IPS DF 4.7 (cell line): ENCODE measurements at regions not wholly inside any gene's neighbourhood (a gene's known extent, or its start where the extent isn't known, plus 50 kb on each side); places are given as distances from the start of the nearest gene placed in this dataset.

ENCODE experiments used
- DNase-seq: peaks from one replicate; pipeline ENCODE4 v3.0.0-alpha.2; 2013; ENCODE audit warnings: low spot score; ENCODE audit errors: extremely low read depth

DNA sequence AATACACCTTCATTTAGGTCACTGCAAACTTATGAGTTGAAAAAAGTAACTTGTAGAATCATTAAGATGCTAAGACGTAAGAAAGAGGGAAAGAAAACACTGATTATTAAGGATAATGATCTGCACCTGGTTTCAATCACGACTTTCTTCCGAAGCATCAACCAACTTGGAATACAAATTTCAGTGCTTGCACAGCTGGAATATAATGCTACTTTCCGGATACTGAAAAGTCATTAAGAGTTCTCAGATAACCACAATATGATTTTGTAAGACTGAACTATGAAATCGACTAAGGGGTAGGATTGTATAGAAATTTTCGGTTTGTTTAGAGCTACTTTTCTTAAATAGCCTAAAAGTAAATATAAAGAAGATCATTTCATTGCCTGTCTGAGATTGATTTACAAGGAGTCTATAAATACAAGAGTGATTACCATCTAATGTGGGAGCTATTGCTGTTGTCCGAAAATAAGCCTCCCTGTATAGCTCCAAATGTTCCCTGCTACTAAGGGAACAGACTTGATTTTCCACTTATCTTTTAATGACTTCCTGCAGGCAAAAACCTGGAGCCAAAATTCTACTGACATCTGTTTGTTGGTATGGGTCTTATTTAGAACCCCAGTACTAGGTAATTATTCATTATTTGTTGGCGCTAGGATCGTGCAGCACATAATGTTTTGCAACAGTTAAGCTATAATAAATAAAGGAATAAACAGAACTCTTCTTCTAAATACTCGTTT lies 673.3 kb downstream of the KCNT2 start:
- no peak for DNase-seq

DNA sequence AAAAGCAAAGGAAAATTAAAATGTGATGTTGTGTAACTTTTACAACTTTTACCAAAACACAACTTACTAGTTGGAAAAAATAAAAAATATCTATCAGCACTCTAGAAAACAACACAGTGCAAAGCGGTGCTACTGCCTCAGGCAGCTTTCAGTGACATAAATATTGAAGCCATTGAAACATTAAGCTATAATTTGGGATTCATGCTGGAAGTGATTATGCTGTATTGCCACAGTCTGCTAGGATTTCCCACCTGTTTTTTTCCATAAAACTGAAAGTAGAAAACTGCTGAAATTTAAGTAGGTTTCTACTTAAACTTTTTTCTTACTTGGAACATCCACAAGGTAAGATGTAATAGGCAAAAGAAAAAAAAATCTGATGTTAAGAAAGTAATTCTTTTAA lies 674.4 kb downstream of the KCNT2 start:
- DNase-seq: no peak

DNA sequence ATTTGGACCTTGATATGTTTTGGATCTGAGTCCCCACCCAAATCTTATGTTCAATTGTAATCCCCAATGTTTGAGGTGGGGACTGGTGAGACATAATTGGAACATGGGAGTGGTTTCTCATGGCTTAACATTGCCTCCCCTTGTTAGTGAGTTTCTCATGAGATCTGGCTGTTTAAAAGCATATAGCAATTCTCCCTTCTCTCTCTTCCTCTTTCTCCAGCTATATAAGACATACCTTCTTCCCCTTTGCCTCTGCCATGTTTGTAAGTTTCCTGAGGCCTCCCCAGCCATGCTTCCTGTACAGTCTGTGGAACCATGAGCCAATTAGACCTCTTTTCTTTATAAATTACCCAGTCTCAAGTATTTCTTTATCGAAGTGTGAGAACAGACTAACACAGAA lies 692.4 kb downstream of the KCNT2 start:
- DNase-seq: no peak

DNA sequence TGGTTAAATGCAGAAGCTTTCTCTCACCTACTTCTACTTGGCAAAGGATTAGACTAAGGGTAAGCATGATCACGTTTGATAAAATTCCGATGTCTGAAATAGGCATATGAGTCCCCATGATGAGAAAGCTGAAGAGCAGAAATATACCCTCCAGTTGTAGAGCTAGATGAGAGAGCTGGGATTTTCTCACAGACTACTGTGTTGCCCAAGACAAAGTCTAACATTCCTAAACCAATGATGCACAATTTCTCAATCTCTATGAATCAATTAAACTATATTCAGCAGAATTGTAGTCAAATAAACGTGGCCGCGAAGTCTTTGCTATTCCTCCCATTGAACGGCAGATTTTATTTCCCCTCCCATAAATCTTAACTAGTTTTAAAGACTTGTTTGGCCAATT lies 699.2 kb downstream of the KCNT2 start:
- DNase-seq: no peak

DNA sequence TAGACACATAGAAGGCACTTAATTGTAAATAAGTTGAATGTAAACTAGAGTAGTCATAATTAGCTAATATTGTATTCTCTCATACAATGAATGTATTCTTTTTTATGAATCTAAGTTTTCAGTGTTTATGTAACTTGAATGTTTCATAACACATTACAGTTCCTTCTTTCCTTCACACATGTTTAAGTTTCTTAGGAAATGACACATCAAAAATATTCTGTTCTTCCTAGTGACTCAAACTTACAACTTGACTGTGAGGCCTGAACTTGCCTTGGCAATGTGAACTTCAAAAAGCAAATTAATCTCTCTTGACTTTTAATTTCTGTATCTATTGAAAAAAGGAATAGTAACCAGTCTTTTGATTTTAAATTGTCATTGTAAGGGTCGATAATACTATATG lies 700.1 kb downstream of the KCNT2 start:
- no peak for DNase-seq

DNA sequence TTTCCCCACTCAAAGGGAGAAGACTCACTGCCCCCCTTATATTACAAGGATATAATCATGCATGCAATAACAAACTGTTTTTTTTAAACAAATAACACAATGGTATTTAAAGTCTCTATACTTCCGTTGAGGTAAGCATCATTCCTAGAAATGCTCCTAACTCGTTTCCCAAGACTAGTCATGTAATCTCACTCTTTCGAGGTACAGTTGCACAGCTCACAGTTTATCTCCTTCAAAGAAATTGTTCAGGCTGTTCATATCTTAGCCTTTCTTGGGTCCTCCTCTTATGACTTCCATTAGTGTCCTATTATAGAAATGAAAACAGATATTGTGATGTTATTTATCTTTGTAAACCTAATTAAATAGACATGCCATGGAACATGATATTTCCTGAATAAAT lies 705.0 kb downstream of the KCNT2 start:
- no peak for DNase-seq

DNA sequence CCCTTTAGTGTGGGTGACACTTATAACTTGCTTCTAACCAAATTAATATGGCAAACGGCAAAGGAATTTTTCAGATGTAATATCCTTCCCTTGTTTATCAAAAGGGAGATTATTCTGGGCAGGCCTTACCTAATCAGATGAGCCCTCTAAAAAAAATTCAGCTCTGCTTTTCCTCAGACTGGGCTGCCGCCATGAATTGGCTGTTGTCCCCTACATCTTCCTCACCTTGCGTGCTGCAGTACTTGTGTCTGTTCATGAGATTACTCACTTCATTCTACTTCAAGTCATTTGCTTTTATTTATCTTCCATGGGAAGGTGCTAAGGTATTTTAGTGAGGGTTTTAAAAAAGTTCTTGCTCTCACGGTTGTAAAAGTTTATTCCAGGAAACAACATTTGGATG lies 705.5 kb downstream of the KCNT2 start:
- DNase-seq: no peak

DNA sequence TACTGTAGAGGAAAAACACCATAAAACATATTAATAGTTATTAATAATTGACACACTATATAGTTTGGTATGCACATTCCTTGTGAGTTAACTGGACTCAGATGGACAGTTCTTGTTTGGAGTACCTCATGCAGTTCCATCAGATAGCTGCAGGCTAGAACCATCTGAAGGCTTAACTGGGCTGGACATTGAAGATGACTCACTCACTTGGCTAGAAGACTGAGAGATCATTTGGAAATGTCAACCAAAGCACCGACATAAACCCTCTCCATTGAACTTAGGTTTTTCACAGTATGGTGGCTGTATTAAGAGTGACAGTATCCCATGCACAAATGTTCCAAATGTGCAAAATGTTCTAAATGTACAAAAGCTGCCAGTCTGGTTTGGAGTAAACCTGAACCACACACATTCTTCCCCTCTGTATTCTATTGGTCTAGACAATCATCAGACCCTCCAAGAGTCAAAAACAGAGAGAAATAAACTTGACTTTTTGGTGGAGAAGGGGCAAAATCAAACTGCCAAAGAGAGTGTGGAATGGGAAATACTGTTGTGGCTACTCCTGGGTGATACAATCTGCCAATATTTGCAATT lies 708.4 kb downstream of the KCNT2 start:
- no peak for DNase-seq

DNA sequence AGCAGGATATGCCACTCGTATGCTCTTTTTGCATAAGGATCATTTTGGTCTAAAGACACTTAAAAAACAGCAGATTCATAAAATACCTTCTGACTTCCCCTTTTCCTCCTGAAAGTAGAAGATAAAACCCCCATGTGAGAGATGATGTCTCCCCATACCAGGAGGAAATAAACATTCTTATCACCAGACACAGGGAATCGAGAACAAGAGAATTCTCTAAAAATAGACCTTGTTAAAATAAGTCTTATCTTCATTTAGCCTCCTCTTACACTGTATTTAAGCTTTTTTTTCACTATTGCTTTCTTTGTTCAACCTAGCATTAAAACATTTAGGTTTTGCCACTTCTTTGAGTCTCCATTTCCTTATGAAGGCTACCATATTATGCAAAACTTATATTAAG lies 709.3 kb downstream of the KCNT2 start:
- no peak for DNase-seq

DNA sequence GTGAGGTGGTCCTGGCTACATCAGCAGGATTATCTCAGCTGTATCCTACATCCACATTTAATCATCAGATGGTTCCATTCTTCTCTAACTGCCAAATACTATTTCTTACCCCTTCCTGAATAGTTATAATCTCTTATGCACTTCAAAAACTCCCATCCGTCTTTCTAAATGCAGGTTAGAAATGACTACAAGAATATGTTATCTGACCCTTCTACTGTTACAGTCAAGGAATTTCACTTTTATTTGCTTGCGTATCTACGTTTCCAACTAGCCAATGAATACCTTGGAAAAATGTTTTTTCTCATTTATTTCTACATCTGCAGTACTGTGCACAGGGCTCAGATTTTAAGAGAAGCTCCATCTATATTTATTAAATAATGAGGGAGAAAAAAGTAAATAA lies 709.9 kb downstream of the KCNT2 start:
- no peak for DNase-seq

DNA sequence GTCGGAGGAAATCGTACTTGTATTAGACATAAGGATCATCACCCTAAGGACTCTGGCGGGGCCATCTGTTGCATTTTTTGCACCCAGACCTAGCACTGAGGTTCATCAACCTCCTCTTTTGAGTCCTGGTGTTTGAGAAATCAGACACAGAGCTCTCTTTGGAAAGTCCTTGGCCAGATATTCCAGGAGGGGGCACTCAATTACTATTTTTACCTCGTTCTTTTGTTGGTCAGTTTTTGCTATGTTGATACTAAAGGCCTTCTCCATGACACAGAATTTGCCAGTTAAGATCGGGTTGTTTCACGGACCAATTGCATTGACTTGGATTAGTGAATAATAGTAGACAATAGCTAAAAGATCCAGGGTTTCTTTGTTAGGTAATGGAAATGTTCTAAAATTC lies 711.2 kb downstream of the KCNT2 start:
- peak; percentile 22 for DNase-seq

DNA sequence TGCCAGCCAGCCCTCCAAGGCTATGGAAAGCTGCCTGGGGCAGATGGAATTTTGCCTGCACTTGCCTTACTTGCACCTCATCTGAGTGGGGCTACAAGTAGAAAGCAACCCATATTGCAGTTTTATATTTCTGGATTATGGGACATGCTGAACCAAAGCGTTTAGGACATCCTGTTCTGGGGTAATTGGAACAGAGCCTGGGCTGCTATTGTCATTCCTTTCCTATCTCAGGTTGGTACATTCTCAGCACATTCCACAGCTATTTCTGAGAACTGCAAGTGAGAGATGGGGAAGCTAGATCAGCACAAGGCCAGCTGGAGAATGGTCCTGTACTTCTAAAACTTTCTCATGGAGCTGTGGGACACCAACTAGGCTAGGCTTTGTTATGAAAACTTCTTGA lies 713.8 kb downstream of the KCNT2 start:
- no peak for DNase-seq

DNA sequence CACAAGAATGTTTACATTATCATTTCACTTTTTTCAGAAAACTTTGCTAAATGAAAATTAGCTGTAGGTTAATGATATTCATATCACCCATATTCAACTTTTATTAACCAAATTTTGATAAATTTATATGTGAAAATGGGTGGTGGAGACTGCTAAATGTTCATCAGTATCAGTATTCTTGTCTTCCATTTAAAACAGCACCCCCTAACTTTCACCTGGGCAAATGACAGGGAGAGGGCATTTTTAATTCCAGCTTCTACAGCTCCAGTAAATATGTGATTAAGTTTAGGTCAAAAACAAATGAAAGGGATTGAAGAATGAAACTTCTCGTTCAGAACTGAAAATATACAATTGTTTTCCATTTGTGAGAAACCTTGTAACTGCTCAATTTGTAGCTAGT lies 722.2 kb downstream of the KCNT2 start:
- DNase-seq: no peak

DNA sequence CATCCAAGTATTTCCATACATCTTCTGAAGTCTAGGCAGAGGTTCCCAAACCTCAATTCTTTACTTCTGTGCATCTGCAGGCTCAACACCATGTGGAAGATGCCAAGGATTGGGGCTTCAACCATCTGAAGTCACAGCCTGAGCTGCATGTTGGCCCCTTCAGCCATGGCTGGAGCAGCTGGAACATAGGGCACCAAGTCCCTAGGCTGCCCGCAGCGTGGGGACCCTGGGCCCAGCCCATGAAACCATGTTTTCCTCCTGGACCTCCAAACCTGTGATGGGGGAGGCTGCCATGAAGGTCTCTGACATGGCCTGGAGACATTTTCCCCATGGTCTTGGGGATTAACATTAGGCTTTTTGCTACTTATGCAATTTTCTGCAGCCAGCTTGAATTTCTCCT lies 729.8 kb downstream of the KCNT2 start:
- no peak for DNase-seq

DNA sequence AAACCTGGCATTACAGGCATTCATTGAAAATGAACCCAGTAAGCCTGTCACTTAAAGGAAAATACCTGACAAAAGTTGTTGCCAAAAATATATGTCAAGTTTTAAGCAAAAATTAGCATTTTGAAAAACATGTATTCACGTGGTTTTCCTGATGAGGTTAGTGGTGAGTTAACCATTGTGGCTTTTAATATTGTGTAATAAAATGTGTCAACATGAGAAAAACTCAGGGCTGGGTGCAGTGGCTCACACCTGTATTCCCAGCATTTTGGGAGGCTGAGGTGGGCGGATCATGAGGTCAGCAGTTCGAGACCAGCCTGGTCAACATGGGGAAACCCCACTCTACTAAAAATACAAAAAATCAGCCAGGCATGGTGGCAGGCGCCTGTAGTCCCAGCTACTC lies 731.4 kb downstream of the KCNT2 start:
- DNase-seq: no peak

DNA sequence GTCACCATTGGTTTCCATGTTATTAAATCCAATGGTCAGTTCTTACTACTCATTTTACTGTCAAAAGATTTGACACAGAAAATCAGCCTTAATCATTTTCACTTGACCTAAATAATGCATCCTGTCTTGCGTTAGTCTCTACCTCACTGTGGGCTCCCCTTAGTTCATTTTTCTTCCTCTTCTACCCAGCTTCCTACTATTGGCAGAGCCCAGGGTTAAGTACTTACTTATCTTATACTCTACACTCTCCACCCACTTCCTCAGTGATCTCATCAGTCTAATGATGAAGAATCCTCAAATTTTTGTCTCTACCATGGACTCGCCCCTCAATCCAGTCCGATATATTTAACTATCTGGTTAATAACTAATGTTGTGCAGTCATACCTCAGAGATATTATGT lies 735.9 kb downstream of the KCNT2 start:
- DNase-seq: no peak

DNA sequence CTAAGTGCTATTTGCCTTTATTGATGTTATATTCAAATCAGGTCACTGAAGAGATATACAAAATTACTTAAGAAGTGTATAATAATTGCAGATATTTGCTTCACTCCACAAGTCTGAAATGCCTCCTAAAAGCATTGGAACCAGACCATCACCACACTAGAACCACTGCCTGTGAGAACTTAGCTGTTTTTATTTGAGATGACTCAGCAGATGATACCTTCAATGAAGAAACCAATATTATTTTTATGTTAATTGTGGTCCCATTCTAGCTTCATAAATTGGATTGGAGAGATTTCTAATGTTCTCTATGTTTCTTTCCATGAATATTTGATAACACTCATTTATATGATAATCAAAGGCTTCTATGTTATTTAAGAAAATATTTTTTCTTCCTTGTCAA lies 740.6 kb downstream of the KCNT2 start:
- DNase-seq: no peak

DNA sequence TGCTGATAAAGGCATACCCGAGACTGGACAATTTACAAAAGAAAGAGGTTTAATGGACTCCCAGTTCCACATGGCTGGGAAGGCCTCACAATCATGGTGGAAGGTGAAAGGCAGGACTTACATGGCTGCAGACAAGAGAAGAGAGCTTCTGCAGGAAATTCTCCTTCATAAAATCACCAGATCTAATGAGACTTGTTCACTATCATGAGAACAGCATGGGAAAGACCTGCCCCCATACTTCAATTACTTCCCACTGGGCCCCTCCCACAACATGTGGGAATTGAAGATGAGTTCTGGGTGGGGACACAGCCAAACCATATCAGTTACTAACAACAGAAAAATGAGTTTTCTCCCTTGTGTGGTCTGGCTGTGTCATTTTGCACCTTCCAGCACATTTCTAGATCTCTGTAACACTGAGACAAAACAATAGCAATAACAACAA lies 741.4 kb downstream of the KCNT2 start:
- DNase-seq: no peak

DNA sequence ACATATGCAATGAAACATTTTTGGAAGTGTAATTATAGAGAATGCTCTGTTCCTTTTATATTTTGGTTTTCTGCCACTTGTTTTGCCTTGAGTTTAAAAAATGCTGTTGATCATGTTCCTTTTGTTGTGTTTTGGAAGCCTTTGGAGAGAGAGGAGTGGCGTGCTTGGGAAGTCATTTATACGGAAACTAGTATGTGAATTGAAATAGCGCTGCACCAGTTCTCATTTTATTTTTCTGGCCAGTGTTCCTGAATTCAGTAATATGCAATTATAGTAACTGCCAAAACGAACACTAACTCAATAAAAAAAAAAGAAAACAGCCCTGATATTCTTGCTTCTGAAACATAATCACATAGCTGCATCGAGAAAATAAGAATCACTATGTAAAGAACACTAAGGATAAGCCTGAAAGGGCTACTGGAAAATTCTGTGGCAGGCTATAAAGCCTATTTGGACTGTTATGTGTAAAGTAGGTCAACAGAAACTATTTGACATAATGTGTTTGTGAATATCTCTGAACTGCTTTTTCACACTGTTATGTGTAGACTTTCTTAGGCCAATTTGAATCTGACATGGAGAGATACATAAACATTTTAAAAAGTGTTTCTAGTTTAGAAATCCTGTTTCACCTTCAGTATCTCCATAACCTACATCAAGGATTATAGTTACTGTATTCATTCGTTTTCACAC lies 742.0 kb downstream of the KCNT2 start:
- no peak for DNase-seq

DNA sequence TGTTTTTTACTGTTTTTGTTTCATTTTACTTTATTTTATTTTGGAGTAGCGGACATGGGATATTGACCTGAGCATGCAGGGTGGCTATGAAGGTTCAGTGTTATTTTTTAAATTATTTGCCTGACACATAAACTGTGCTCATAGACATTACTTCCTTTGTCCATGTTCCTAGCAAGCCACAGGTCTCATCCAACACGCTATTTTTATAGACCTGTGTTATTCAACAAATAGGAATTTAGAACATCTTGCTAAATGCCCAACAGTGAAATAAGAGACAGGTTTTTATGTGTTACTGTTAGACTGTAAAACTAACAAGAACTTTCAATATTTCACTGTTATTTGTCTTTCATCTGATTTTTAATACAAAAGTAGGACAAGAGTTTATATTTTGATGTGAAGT lies 756.4 kb downstream of the KCNT2 start:
- no peak for DNase-seq

DNA sequence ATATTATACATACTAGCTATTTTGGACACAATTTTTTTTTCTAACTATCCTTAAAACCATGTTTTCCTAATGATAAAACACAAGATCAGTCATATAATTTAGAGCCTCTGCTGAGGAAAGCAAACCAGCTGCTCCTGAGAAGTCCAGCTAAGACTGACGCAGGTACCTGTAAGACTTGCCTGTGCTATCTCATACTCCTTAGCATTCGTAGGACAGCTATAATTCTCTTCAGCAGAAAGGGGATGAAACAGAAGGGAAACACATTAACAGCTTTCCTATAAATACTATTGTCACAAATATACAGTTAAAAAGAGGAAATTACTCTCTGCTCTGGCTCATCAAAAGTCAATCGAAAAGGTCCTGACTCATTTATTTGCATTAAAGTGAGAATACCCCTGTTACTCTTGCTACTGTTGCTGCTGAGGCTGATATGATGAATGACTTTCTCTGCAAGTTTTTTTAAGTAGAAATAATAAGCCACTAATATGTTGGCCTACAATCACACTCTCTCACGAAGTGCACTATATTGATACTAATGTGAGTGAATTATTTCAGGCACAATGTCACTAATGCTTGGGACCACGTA lies 757.1 kb downstream of the KCNT2 start:
- no peak for DNase-seq

DNA sequence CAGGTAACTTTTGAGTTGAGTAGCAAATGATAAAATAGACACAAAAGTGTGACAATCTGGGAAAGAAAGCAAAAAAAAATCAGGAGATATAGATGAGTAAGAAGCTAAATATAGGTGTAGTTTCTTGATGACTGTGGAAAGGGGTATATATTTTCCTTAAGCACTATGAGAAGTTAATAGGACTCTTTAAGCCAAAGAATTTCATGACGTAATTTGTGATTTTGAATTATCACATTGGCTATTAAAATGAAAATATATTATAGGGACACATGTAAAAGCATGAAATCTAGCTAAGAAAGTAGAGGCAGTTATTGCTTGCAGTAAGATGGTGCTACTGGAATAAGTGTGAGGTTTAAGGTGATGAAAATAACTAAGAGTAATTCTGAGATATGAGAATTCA lies 759.1 kb downstream of the KCNT2 start:
- no peak for DNase-seq
